Hepatocyte (in vitro differentiated cells): ENCODE measurements at regions not wholly inside any gene's neighbourhood (a gene's known extent, or its start where the extent isn't known, plus 50 kb on each side); places are given as distances from the start of the nearest gene placed in this dataset.

Experiments
- DNase-seq: peaks from one replicate; pipeline ENCODE4 v3.0.0-alpha.2; 2016; ENCODE audit warnings: low spot score
- H2AFZ ChIP-seq: fragments of 200-600 bp; sonication (generic); 2 replicates; pipeline ENCODE4 v1.6.0; 2016; ENCODE audit warnings: antibody characterized with exemption, mild to moderate bottlenecking
- H3K27ac ChIP-seq: fragments of 200-600 bp; sonication (generic); 2 replicates; pipeline ENCODE4 v1.5.1; 2016; ENCODE audit warnings: mild to moderate bottlenecking
- H3K27me3 ChIP-seq: fragments of 200-600 bp; sonication (generic); 2 replicates; pipeline ENCODE4 v1.6.1; 2016
- H3K36me3 ChIP-seq: fragments of 200-600 bp; sonication (generic); replicated peaks from 2 replicates; pipeline ENCODE4 v1.5.1; 2016; ENCODE audit warnings: low read depth; ENCODE audit not compliant: insufficient read depth
- H3K4me1 ChIP-seq: fragments of 200-600 bp; sonication (generic); 2 replicates; pipeline ENCODE4 v1.5.1; 2016; ENCODE audit warnings: mild to moderate bottlenecking, moderate library complexity; ENCODE audit not compliant: insufficient read depth
- H3K4me2 ChIP-seq: fragments of 200-600 bp; sonication (generic); 2 replicates; pipeline ENCODE4 v1.6.0; 2016
- H3K4me3 ChIP-seq: fragments of 200-600 bp; sonication (generic); 2 replicates; pipeline ENCODE4 v1.5.1; 2016; ENCODE audit warnings: mild to moderate bottlenecking
- H3K79me2 ChIP-seq: fragments of 200-600 bp; sonication (generic); 2 replicates; pipeline ENCODE4 v1.6.0; 2017; ENCODE audit warnings: mild to moderate bottlenecking
- H3K9me2 ChIP-seq: fragments of 200-600 bp; sonication (generic); replicated peaks from 2 replicates; pipeline ENCODE4 v1.6.0; 2017; ENCODE audit warnings: mild to moderate bottlenecking; ENCODE audit not compliant: insufficient read depth
- H3K9me3 ChIP-seq: fragments of 200-600 bp; sonication (generic); 2 replicates; pipeline ENCODE4 v1.5.1; 2016; ENCODE audit warnings: low read depth, mild to moderate bottlenecking
- H4K20me1 ChIP-seq: fragments of 200-600 bp; sonication (generic); 2 replicates; pipeline ENCODE4 v1.6.0; 2016; ENCODE audit warnings: mild to moderate bottlenecking; ENCODE audit not compliant: insufficient read depth, poor library complexity, severe bottlenecking
- CTCF ChIP-seq: fragments of 200-600 bp; sonication (generic); IDR thresholded peaks from 2 replicates; pipeline ENCODE4 v1.5.1; 2016; ENCODE audit warnings: antibody characterized with exemption, mild to moderate bottlenecking; ENCODE audit not compliant: poor library complexity
- EZH2 ChIP-seq: fragments of 200-600 bp; sonication (generic); IDR thresholded peaks from 2 replicates; pipeline ENCODE4 v1.6.1; 2016; ENCODE audit warnings: antibody characterized with exemption, mild to moderate bottlenecking, borderline replicate concordance
- EZH2phosphoT487 ChIP-seq: fragments of 200-600 bp; sonication (generic); IDR thresholded peaks from one replicate; pipeline ENCODE4 v1.6.1; 2018; ENCODE audit warnings: antibody characterized with exemption, mild to moderate bottlenecking, low read depth, moderate library complexity; ENCODE audit not compliant: unreplicated experiment, severe bottlenecking
- WGBS: methylation state at CpG from one replicate; pipeline ENCODE4 v1.1.6; 2016; ENCODE audit warnings: low lambda C conversion rate; ENCODE audit errors: missing lambda C conversion rate; 5-methylcytosine and 5-hydroxymethylcytosine counted together

GRCh38 chr17:33679595-33679994, 386.5 kb upstream of the ASIC2 start:
- no peak for DNase-seq
- 92% methylated on average over 6 of the region's 6 CpGs for WGBS
- Histone ChIP-seq H4K20me1 (no peaks in the 10 kb centered on the region), H3K4me2 (no peak overlapping the region), H3K9me2 (no peaks in the 10 kb centered on the region), H3K27me3 (no peaks in the 10 kb centered on the region), H3K9me3 (no peaks in the 10 kb centered on the region), H3K4me1 (no peaks in the 10 kb centered on the region), H3K36me3 (no peaks in the 10 kb centered on the region), H2AFZ (no peak overlapping the region), H3K79me2 (no peaks in the 10 kb centered on the region), H3K27ac (no peak overlapping the region), H3K4me3 (no peak overlapping the region)
- no peak for TF ChIP-seq EZH2phosphoT487
- TF ChIP-seq EZH2: no peak
- TF ChIP-seq CTCF: no peak

- Histone ChIP-seq H3K9me2 (no peaks in the 10 kb centered on the region), H4K20me1 (no peaks in the 10 kb centered on the region), H3K9me3 (no peaks in the 10 kb centered on the region), H2AFZ (no peak overlapping the region), H3K4me3 (no peak overlapping the region), H3K4me2 (no peak overlapping the region), H3K4me1 (no peaks in the 10 kb centered on the region), H3K27me3 (no peaks in the 10 kb centered on the region), H3K36me3 (no peaks in the 10 kb centered on the region), H3K27ac (no peak overlapping the region), H3K79me2 (no peaks in the 10 kb centered on the region)
- no peak for DNase-seq
- 72% methylated on average over 4 of the region's 4 CpGs for WGBS
- no peak for TF ChIP-seq EZH2
- TF ChIP-seq CTCF: no peak
- no peak for TF ChIP-seq EZH2phosphoT487
These were observed 387.4 kb upstream of the ASIC2 start for GRCh38 chr17:33680472-33680871.

- Histone ChIP-seq H3K4me3 (no peak overlapping the region), H2AFZ (no peak overlapping the region), H3K4me1 (no peaks in the 10 kb centered on the region), H3K36me3 (no peaks in the 10 kb centered on the region), H3K4me2 (no peak overlapping the region), H3K27me3 (no peaks in the 10 kb centered on the region), H3K27ac (no peak overlapping the region), H4K20me1 (no peaks in the 10 kb centered on the region), H3K9me2 (no peaks in the 10 kb centered on the region), H3K79me2 (no peaks in the 10 kb centered on the region), H3K9me3 (no peaks in the 10 kb centered on the region)
- no peak for DNase-seq
- TF ChIP-seq EZH2: no peak
- TF ChIP-seq EZH2phosphoT487: no peak
- TF ChIP-seq CTCF: no peak
These were observed 389.5 kb upstream of the ASIC2 start for GRCh38 chr17:33682599-33682998.

- Histone ChIP-seq H3K9me3 (no peaks in the 10 kb centered on the region), H3K4me3 (no peak overlapping the region), H3K79me2 (no peaks in the 10 kb centered on the region), H3K4me1 (no peaks in the 10 kb centered on the region), H2AFZ (no peak overlapping the region), H3K36me3 (no peaks in the 10 kb centered on the region), H3K27ac (no peak overlapping the region), H4K20me1 (no peaks in the 10 kb centered on the region), H3K4me2 (no peak overlapping the region), H3K9me2 (no peaks in the 10 kb centered on the region), H3K27me3 (no peaks in the 10 kb centered on the region)
- 83% methylated on average over 6 of the region's 6 CpGs for WGBS
- no peak for DNase-seq
- TF ChIP-seq EZH2phosphoT487: no peak
- TF ChIP-seq EZH2: no peak
- TF ChIP-seq CTCF: no peak
These were observed 391.6 kb upstream of the ASIC2 start for GRCh38 chr17:33684735-33685134.
